HCT116 (cell line): ENCODE measurements at regions not wholly inside any gene's neighbourhood (a gene's known extent, or its start where the extent isn't known, plus 50 kb on each side); places are given as distances from the start of the nearest gene placed in this dataset.

Experiments
- ATAC-seq: fragments of 200-7000 bp; cut with Tn5 transposase; 2 replicates; pipeline ENCODE4 v1.9.1; 2020; ENCODE audit warnings: mild to moderate bottlenecking, moderate library complexity
- BruUV-seq: library from RNA; stranded (reverse); fragments of 400-500 nt; replicated peaks from 2 replicates; lab custom pipeline; 2021; lab: Mats Ljungman, UMichigan
- CTCF ChIA-PET: fragments of 300-600 bp; sonication (Branson Sonifier 250); formaldehyde crosslinking; loops from one replicate; lab custom pipeline; 2021; ENCODE audit warnings: antibody characterized with exemption; lab: Charles Lee
- POLR2A ChIA-PET: fragments of 300-600, 350-600 bp; sonication (Branson Sonifier 250); formaldehyde crosslinking; loops from one replicate; lab custom pipeline; 2021; ENCODE audit warnings: antibody characterized with exemption; lab: Charles Lee
- RAD21 ChIA-PET, 2 experiments: fragments of 300-600 bp; sonication (Branson Sonifier 250); formaldehyde crosslinking; loops; one replicate each; lab custom pipeline; 2023; ENCODE audit warnings: low total read pairs in 2 of 2; ENCODE audit not compliant: uncharacterized antibody in 2 of 2, unreplicated experiment in 2 of 2, low non-redundant PET in 1 of 2; lab: Charles Lee
- DNase-seq: peaks from one replicate; pipeline ENCODE4 v3.0.0-alpha.2; 2010; ENCODE audit warnings: low read depth, low spot score
- H2AFZ ChIP-seq: fragments of 200-600 bp; shearing (Covaris generic), sonication (generic); 2 replicates; pipeline ENCODE4 v1.6.1; 2017; ENCODE audit warnings: low read depth, mixed run types, mixed read lengths, antibody characterized with exemption, low read length; ENCODE audit not compliant: poor library complexity, severe bottlenecking
- H3K27ac ChIP-seq: 2 replicates; pipeline ENCODE4 v1.5.1; 2012; ENCODE audit warnings: low read depth, low read length
- H3K27me3 ChIP-seq: fragments of 200-600 bp; sonication (generic); 2 replicates; pipeline ENCODE4 v1.6.1; 2016; ENCODE audit warnings: mixed run types, low read length, mixed read lengths; ENCODE audit not compliant: insufficient read depth
- H3K36me3 ChIP-seq, 2 experiments: fragments of 200-500 bp in 1 of 2; fragments of 200-600 bp in 1 of 2; sonication (Bioruptor generic) in 1 of 2; sonication (generic) in 1 of 2; 2 replicates each; pipeline versions ENCODE4 v1.5.1 to v1.6.1; 2014 to 2016; ENCODE audit warnings: low read length in 2 of 2, inconsistent platforms in 1 of 2, mixed read lengths in 1 of 2, mixed run types in 1 of 2; ENCODE audit not compliant: insufficient read depth in 2 of 2, control insufficient read depth in 1 of 2
- H3K4me1 ChIP-seq, 2 experiments: fragments of 200-600 bp in 1 of 2; sonication (generic) in 1 of 2; 2 replicates each; pipeline versions ENCODE4 v1.5.1 to v1.6.1; 2012 to 2017; ENCODE audit warnings: low read length in 2 of 2, inconsistent platforms in 1 of 2, mild to moderate bottlenecking in 1 of 2, mixed read lengths in 1 of 2, mixed run types in 1 of 2, moderate library complexity in 1 of 2; ENCODE audit not compliant: insufficient read depth in 2 of 2, control insufficient read depth in 1 of 2
- H3K4me2 ChIP-seq: fragments of 200-600 bp; sonication (generic); 2 replicates; pipeline ENCODE4 v1.6.1; 2017; ENCODE audit warnings: mixed run types, low read length, mixed read lengths
- H3K4me3 ChIP-seq, 2 experiments: fragments of 200-600 bp in 1 of 2; sonication (generic) in 1 of 2; replicated peaks in 1 of 2; 2 replicates each; pipeline ENCODE4 v1.5.1; 2011 to 2016; ENCODE audit warnings: low read length in 2 of 2, control low read depth in 1 of 2, low read depth in 1 of 2, mild to moderate bottlenecking in 1 of 2, mixed read lengths in 1 of 2, mixed run types in 1 of 2
- H3K79me2 ChIP-seq: fragments of 200-600 bp; sonication (generic); 2 replicates; pipeline ENCODE4 v1.6.1; 2017; ENCODE audit warnings: mild to moderate bottlenecking, mixed run types, low read length, moderate library complexity, mixed read lengths; ENCODE audit not compliant: insufficient read depth
- H3K9ac ChIP-seq: fragments of 200-600 bp; sonication (generic); 2 replicates; pipeline ENCODE4 v1.6.1; 2016; ENCODE audit warnings: low read length, mixed read lengths
- H3K9me2 ChIP-seq: fragments of 200-600 bp; sonication (generic), shearing (Covaris generic); 2 replicates; pipeline ENCODE4 v1.6.1; 2017; ENCODE audit warnings: mixed run types, mild to moderate bottlenecking, moderate library complexity; ENCODE audit not compliant: insufficient read depth
- H3K9me3 ChIP-seq, 2 experiments: fragments of 200-500 bp in 1 of 2; fragments of 200-600 bp in 1 of 2; sonication (Bioruptor generic) in 1 of 2; sonication (generic) in 1 of 2; 2 replicates each; pipeline ENCODE4 v1.6.1; 2014 to 2017; ENCODE audit warnings: low read length in 2 of 2, mixed read lengths in 2 of 2, inconsistent platforms in 1 of 2, low read depth in 1 of 2, mild to moderate bottlenecking in 1 of 2, mixed run types in 1 of 2, moderate library complexity in 1 of 2; ENCODE audit not compliant: control insufficient read depth in 1 of 2, insufficient read depth in 1 of 2
- H4K20me1 ChIP-seq: fragments of 200-600 bp; sonication (generic), shearing (Covaris generic); 2 replicates; pipeline ENCODE4 v1.6.1; 2017; ENCODE audit warnings: mixed run types, mild to moderate bottlenecking, moderate library complexity; ENCODE audit not compliant: insufficient read depth
- ATF3 ChIP-seq: IDR thresholded peaks from 2 replicates; pipeline ENCODE4 v1.6.1; 2012
- CEBPB ChIP-seq: IDR thresholded peaks from 2 replicates; pipeline ENCODE4 v1.6.1; 2012; ENCODE audit warnings: low read depth
- EZH2 ChIP-seq: fragments of 200-600 bp; sonication (generic); IDR thresholded peaks from 2 replicates; pipeline ENCODE4 v1.6.1; 2017; ENCODE audit warnings: antibody characterized with exemption, mixed run types
- POLR2A ChIP-seq: IDR thresholded peaks from 2 replicates; pipeline ENCODE4 v1.7.0; 2011; ENCODE audit warnings: borderline replicate concordance; ENCODE audit not compliant: insufficient read depth, insufficient read length; ENCODE audit errors: extremely low read depth
- RAD21 ChIP-seq: IDR thresholded peaks from 2 replicates; pipeline ENCODE4 v1.6.1; 2012; ENCODE audit warnings: low read depth, mild to moderate bottlenecking
- REST ChIP-seq: IDR thresholded peaks from 2 replicates; pipeline ENCODE4 v1.6.1; 2012; ENCODE audit warnings: low read depth
- YY1 ChIP-seq: IDR thresholded peaks from 2 replicates; pipeline ENCODE4 v1.6.1; 2011; ENCODE audit warnings: low read length, low read depth, moderate library complexity, mild to moderate bottlenecking; ENCODE audit not compliant: insufficient replicate concordance; ENCODE audit errors: extremely low read depth
- ZBTB33 ChIP-seq: IDR thresholded peaks from 2 replicates; pipeline ENCODE4 v1.6.1; 2011; ENCODE audit warnings: mild to moderate bottlenecking, low read length, moderate library complexity; ENCODE audit not compliant: insufficient replicate concordance; ENCODE audit errors: extremely low read depth
- ZFX ChIP-seq: fragments of 450-650 bp; IDR thresholded peaks from 2 replicates; pipeline ENCODE4 v1.6.1; 2017
- intact Hi-C: fragments of 100-400 bp; cut with micrococcal nuclease; formaldehyde crosslinking; loops from 2 replicates; pipeline ENCODE4 v1.10.0; 2022

GRCh38 chr6:28720357-28721231, 194.9 kb downstream of the GPX5 start:
- ATAC-seq, result no peak
- ChIA-PET RAD21 (no interaction called here), CTCF (no interaction called here), POLR2A (no interaction called here)
- Histone ChIP-seq H3K9ac (no peak overlapping the region), H3K4me1 (peaks cover 2 to 9% of the 10 kb centered on the region in 2 experiments; a peak in 2 of 4 replicates), H3K9me3 (no peaks in the 10 kb centered on the region), H3K79me2 (no peaks in the 10 kb centered on the region), H3K27me3 (no peaks in the 10 kb centered on the region), H3K9me2 (no peaks in the 10 kb centered on the region), H3K27ac (no peak overlapping the region), H2AFZ (peak overlapping the region; percentile 2), H3K4me3 (no peak overlapping the region)
- DNase-seq, result no peak
- BruUV-seq, result TSS peak; percentile 94
- TF ChIP-seq CEBPB (no peak), ZBTB33 (no peak), RAD21 (no peak), POLR2A (no peak), REST (no peak), YY1 (no peak), EZH2 (no peak), ATF3 (no peak), ZFX (no peak)
- TF ChIP-seq, all 23 proteins: peak for 0
- no peaks in the 10 kb centered on the region for H3K36me3 ChIP-seq
- H3K4me2 ChIP-seq, result no peak overlapping the region
- intact Hi-C loops, result loop anchor here (10.0 kb wide), 1 partner anchor 1486 kb away; no protein-coding TSS in a partner anchor
- H4K20me1 ChIP-seq, result no peaks in the 10 kb centered on the region
